HCT116 (cell line): ENCODE measurements at regions not wholly inside any gene's neighbourhood (a gene's known extent, or its start where the extent isn't known, plus 50 kb on each side); places are given as distances from the start of the nearest gene placed in this dataset.

Experiments
- ATAC-seq: fragments of 200-7000 bp; cut with Tn5 transposase; 2 replicates; pipeline ENCODE4 v1.9.1; 2020; ENCODE audit warnings: mild to moderate bottlenecking, moderate library complexity
- BruUV-seq: library from RNA; stranded (reverse); fragments of 400-500 nt; replicated peaks from 2 replicates; lab custom pipeline; 2021; lab: Mats Ljungman, UMichigan
- CTCF ChIA-PET: fragments of 300-600 bp; sonication (Branson Sonifier 250); formaldehyde crosslinking; loops from one replicate; lab custom pipeline; 2021; ENCODE audit warnings: antibody characterized with exemption; lab: Charles Lee
- POLR2A ChIA-PET: fragments of 300-600, 350-600 bp; sonication (Branson Sonifier 250); formaldehyde crosslinking; loops from one replicate; lab custom pipeline; 2021; ENCODE audit warnings: antibody characterized with exemption; lab: Charles Lee
- RAD21 ChIA-PET, 2 experiments: fragments of 300-600 bp; sonication (Branson Sonifier 250); formaldehyde crosslinking; loops; one replicate each; lab custom pipeline; 2023; ENCODE audit warnings: low total read pairs in 2 of 2; ENCODE audit not compliant: uncharacterized antibody in 2 of 2, unreplicated experiment in 2 of 2, low non-redundant PET in 1 of 2; lab: Charles Lee
- DNase-seq: peaks from one replicate; pipeline ENCODE4 v3.0.0-alpha.2; 2010; ENCODE audit warnings: low read depth, low spot score
- H2AFZ ChIP-seq: fragments of 200-600 bp; shearing (Covaris generic), sonication (generic); 2 replicates; pipeline ENCODE4 v1.6.1; 2017; ENCODE audit warnings: low read depth, mixed run types, mixed read lengths, antibody characterized with exemption, low read length; ENCODE audit not compliant: poor library complexity, severe bottlenecking
- H3K27ac ChIP-seq: 2 replicates; pipeline ENCODE4 v1.5.1; 2012; ENCODE audit warnings: low read depth, low read length
- H3K27me3 ChIP-seq: fragments of 200-600 bp; sonication (generic); 2 replicates; pipeline ENCODE4 v1.6.1; 2016; ENCODE audit warnings: mixed run types, low read length, mixed read lengths; ENCODE audit not compliant: insufficient read depth
- H3K36me3 ChIP-seq, 2 experiments: fragments of 200-500 bp in 1 of 2; fragments of 200-600 bp in 1 of 2; sonication (Bioruptor generic) in 1 of 2; sonication (generic) in 1 of 2; 2 replicates each; pipeline versions ENCODE4 v1.5.1 to v1.6.1; 2014 to 2016; ENCODE audit warnings: low read length in 2 of 2, inconsistent platforms in 1 of 2, mixed read lengths in 1 of 2, mixed run types in 1 of 2; ENCODE audit not compliant: insufficient read depth in 2 of 2, control insufficient read depth in 1 of 2
- H3K4me1 ChIP-seq, 2 experiments: fragments of 200-600 bp in 1 of 2; sonication (generic) in 1 of 2; 2 replicates each; pipeline versions ENCODE4 v1.5.1 to v1.6.1; 2012 to 2017; ENCODE audit warnings: low read length in 2 of 2, inconsistent platforms in 1 of 2, mild to moderate bottlenecking in 1 of 2, mixed read lengths in 1 of 2, mixed run types in 1 of 2, moderate library complexity in 1 of 2; ENCODE audit not compliant: insufficient read depth in 2 of 2, control insufficient read depth in 1 of 2
- H3K4me2 ChIP-seq: fragments of 200-600 bp; sonication (generic); 2 replicates; pipeline ENCODE4 v1.6.1; 2017; ENCODE audit warnings: mixed run types, low read length, mixed read lengths
- H3K4me3 ChIP-seq, 2 experiments: fragments of 200-600 bp in 1 of 2; sonication (generic) in 1 of 2; replicated peaks in 1 of 2; 2 replicates each; pipeline ENCODE4 v1.5.1; 2011 to 2016; ENCODE audit warnings: low read length in 2 of 2, control low read depth in 1 of 2, low read depth in 1 of 2, mild to moderate bottlenecking in 1 of 2, mixed read lengths in 1 of 2, mixed run types in 1 of 2
- H3K79me2 ChIP-seq: fragments of 200-600 bp; sonication (generic); 2 replicates; pipeline ENCODE4 v1.6.1; 2017; ENCODE audit warnings: mild to moderate bottlenecking, mixed run types, low read length, moderate library complexity, mixed read lengths; ENCODE audit not compliant: insufficient read depth
- H3K9ac ChIP-seq: fragments of 200-600 bp; sonication (generic); 2 replicates; pipeline ENCODE4 v1.6.1; 2016; ENCODE audit warnings: low read length, mixed read lengths
- H3K9me2 ChIP-seq: fragments of 200-600 bp; sonication (generic), shearing (Covaris generic); 2 replicates; pipeline ENCODE4 v1.6.1; 2017; ENCODE audit warnings: mixed run types, mild to moderate bottlenecking, moderate library complexity; ENCODE audit not compliant: insufficient read depth
- H3K9me3 ChIP-seq, 2 experiments: fragments of 200-500 bp in 1 of 2; fragments of 200-600 bp in 1 of 2; sonication (Bioruptor generic) in 1 of 2; sonication (generic) in 1 of 2; 2 replicates each; pipeline ENCODE4 v1.6.1; 2014 to 2017; ENCODE audit warnings: low read length in 2 of 2, mixed read lengths in 2 of 2, inconsistent platforms in 1 of 2, low read depth in 1 of 2, mild to moderate bottlenecking in 1 of 2, mixed run types in 1 of 2, moderate library complexity in 1 of 2; ENCODE audit not compliant: control insufficient read depth in 1 of 2, insufficient read depth in 1 of 2
- H4K20me1 ChIP-seq: fragments of 200-600 bp; sonication (generic), shearing (Covaris generic); 2 replicates; pipeline ENCODE4 v1.6.1; 2017; ENCODE audit warnings: mixed run types, mild to moderate bottlenecking, moderate library complexity; ENCODE audit not compliant: insufficient read depth
- ELF1 ChIP-seq: IDR thresholded peaks from 2 replicates; pipeline ENCODE4 v1.6.1; 2012; ENCODE audit warnings: low read depth, borderline replicate concordance
- FOSL1 ChIP-seq: IDR thresholded peaks from 2 replicates; pipeline ENCODE4 v1.6.1; 2012; ENCODE audit warnings: low read depth
- JUND ChIP-seq: IDR thresholded peaks from 2 replicates; pipeline ENCODE4 v1.6.1; 2012
- POLR2AphosphoS5 ChIP-seq: IDR thresholded peaks from 2 replicates; pipeline ENCODE4 v1.6.1; 2011; ENCODE audit warnings: mild to moderate bottlenecking, low read depth, low read length, moderate library complexity
- RAD21 ChIP-seq: IDR thresholded peaks from 2 replicates; pipeline ENCODE4 v1.6.1; 2012; ENCODE audit warnings: low read depth, mild to moderate bottlenecking
- TCF7L2 ChIP-seq: IDR thresholded peaks from 2 replicates; pipeline ENCODE4 v1.7.0; 2011; ENCODE audit warnings: borderline replicate concordance, inconsistent platforms; ENCODE audit not compliant: insufficient read depth, insufficient read length; ENCODE audit errors: extremely low read depth
- YY1 ChIP-seq: IDR thresholded peaks from 2 replicates; pipeline ENCODE4 v1.6.1; 2011; ENCODE audit warnings: low read length, low read depth, moderate library complexity, mild to moderate bottlenecking; ENCODE audit not compliant: insufficient replicate concordance; ENCODE audit errors: extremely low read depth
- ZNF274 ChIP-seq: fragments of 200-500 bp; sonication (Bioruptor generic); IDR thresholded peaks from 2 replicates; pipeline ENCODE4 v1.6.1; 2014; ENCODE audit warnings: mild to moderate bottlenecking, low read depth, low read length, inconsistent platforms
- intact Hi-C: fragments of 100-400 bp; cut with micrococcal nuclease; formaldehyde crosslinking; loops from 2 replicates; pipeline ENCODE4 v1.10.0; 2022
- TF ChIP-seq, protein P1 (sequence below), 3 experiments: fragments of 200-600 bp in 1 of 3; sonication (generic) in 1 of 3; IDR thresholded peaks in 2 of 3; conservative IDR thresholded peaks in 1 of 3; 2 replicates each; pipeline ENCODE4 v1.5.1; 2012 to 2017; ENCODE audit warnings: low read depth in 2 of 3, low read length in 2 of 3, antibody characterized with exemption in 1 of 3, borderline replicate concordance in 1 of 3, control low read depth in 1 of 3, mild to moderate bottlenecking in 1 of 3, mixed read lengths in 1 of 3, mixed run types in 1 of 3, moderate library complexity in 1 of 3; ENCODE audit not compliant: insufficient read depth in 1 of 3
- TF ChIP-seq, protein P2 (sequence below): IDR thresholded peaks from 2 replicates; pipeline ENCODE4 v1.6.1; 2012

DNA sequence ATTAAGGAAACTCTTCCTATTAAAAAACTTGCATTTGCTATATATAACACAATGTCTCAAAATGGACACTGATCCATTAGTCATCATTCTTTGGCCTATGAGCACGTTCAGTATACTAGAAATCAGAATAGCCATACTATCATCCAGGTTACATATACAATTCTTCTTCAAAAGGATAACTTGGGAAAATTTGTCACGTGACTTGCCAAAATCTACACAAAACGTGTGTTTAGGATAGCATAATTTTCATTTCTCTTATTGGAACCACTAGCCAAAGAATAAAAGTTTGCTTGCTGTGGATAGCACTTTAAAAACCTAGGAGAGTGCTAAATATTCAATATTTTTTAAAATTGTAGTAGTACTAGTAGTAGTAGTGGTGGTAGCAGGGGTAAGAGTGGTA is 714.3 kb upstream of the FOXG1 start:
- Histone ChIP-seq H3K79me2 (no peaks in the 10 kb centered on the region), H3K9ac (no peak overlapping the region), H3K27me3 (no peaks in the 10 kb centered on the region), H3K27ac (no peak overlapping the region), H3K9me2 (no peaks in the 10 kb centered on the region), H3K4me1 (no peaks in the 10 kb centered on the region), H2AFZ (no peak overlapping the region), H3K4me2 (no peak overlapping the region), H4K20me1 (no peaks in the 10 kb centered on the region), H3K4me3 (no peak overlapping the region), H3K36me3 (no peaks in the 10 kb centered on the region), H3K9me3 (peaks cover 13 to 39% of the 10 kb centered on the region in 2 experiments)
- TF ChIP-seq, protein P1, sequence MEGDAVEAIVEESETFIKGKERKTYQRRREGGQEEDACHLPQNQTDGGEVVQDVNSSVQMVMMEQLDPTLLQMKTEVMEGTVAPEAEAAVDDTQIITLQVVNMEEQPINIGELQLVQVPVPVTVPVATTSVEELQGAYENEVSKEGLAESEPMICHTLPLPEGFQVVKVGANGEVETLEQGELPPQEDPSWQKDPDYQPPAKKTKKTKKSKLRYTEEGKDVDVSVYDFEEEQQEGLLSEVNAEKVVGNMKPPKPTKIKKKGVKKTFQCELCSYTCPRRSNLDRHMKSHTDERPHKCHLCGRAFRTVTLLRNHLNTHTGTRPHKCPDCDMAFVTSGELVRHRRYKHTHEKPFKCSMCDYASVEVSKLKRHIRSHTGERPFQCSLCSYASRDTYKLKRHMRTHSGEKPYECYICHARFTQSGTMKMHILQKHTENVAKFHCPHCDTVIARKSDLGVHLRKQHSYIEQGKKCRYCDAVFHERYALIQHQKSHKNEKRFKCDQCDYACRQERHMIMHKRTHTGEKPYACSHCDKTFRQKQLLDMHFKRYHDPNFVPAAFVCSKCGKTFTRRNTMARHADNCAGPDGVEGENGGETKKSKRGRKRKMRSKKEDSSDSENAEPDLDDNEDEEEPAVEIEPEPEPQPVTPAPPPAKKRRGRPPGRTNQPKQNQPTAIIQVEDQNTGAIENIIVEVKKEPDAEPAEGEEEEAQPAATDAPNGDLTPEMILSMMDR (IDR thresholded peaks at IDR 0.05 in 2 of 3, conservative IDR thresholded peaks at IDR 0.05 in 1 of 3; ENCODE audit: borderline replicate concordance in 1 of 3, insufficient read depth in 1 of 3, low read depth in 2 of 3, low read length in 2 of 3), result no peak
- TF ChIP-seq RAD21 (no peak), ZNF274 (no peak), POLR2AphosphoS5 (no peak)
- intact Hi-C loops, result no loop called here
- ATAC-seq, result no peak
- no peak for DNase-seq
- ChIA-PET CTCF (no interaction called here), RAD21 (no interaction called here), POLR2A (no interaction called here)
- no TSS peak for BruUV-seq

DNA sequence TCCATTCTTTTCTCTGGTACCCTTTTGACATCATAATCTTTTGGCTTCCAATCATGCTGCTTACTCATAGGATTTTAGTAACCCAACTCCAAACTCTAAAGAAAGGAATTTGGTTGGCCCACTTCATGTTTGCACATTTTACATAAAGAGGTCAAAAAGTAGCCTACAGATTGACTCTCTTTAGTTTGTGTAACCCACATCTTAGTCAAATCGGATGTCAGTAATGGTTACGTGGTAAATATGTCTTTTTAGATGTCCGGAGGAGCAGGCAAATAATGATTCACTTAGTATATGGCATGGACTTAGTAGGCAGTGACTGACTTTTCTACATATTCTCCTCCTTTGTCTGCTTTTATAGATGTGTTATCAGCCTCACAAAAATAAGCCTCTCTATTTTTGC is 711.6 kb upstream of the FOXG1 start:
- TF ChIP-seq, protein P2, sequence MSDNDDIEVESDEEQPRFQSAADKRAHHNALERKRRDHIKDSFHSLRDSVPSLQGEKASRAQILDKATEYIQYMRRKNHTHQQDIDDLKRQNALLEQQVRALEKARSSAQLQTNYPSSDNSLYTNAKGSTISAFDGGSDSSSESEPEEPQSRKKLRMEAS, result no peak
- no peak for TF ChIP-seq JUND
- no peak for TF ChIP-seq ELF1
- TF ChIP-seq POLR2AphosphoS5, result no peak
- no peak for TF ChIP-seq YY1
- TF ChIP-seq TCF7L2, result no peak
- no peak for TF ChIP-seq FOSL1
- TF ChIP-seq, all 23 proteins: peak for 0
- ChIA-PET POLR2A (no interaction called here), CTCF (no interaction called here), RAD21 (no interaction called here)
- Histone ChIP-seq H3K9me2 (no peaks in the 10 kb centered on the region), H3K4me1 (no peaks in the 10 kb centered on the region), H3K4me3 (no peak overlapping the region), H3K9ac (no peak overlapping the region), H4K20me1 (no peaks in the 10 kb centered on the region), H3K4me2 (no peak overlapping the region), H3K36me3 (no peaks in the 10 kb centered on the region), H3K27me3 (no peaks in the 10 kb centered on the region), H3K79me2 (no peaks in the 10 kb centered on the region), H3K27ac (no peak overlapping the region), H3K9me3 (peaks cover 7 to 36% of the 10 kb centered on the region in 2 experiments), H2AFZ (no peak overlapping the region)
- no peak for ATAC-seq
- DNase-seq, result no peak
- intact Hi-C loops, result no loop called here
- BruUV-seq, result no TSS peak
